ENCODE measurements at regions not wholly inside any gene's neighbourhood (a gene's known extent, or its start where the extent isn't known, plus 50 kb on each side); places are given as distances from the start of the nearest gene placed in this dataset.
"Not testable (repeated sequence)": the region's sequence is repeated elsewhere in the genome, so short reads cannot be mapped to it uniquely, and the experiment has no call there.

DNA sequence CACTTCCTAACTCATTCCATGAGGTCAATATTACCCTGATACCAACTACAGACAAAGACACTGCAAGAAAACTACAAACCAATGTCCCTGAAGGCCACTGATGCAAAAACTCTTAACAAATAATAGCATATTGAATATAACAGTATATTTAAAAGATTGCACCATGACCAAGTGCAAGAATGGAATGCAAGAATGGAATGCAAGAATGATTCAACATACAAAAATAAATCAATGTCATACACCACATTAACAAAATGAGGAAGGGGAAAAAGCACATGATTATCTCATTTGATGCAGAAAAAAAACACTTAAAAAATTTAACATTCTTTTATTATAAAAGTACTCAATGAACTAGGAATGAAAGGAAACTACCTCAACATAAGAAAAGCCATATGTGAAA lies 463.1 kb upstream of the NECTIN3 start:
- DNase-seq (ENCODE audit: low read depth in 2 of 2), result no peak

- DNase-seq (ENCODE audit: low read depth in 2 of 2), result no peak
Measured at GRCh38 chr3:110612045-110612444, 459.6 kb upstream of the NECTIN3 start.

- no peak for DNase-seq (ENCODE audit: low read depth in 2 of 2)
Measured at GRCh38 chr3:110614186-110614585, 457.4 kb upstream of the NECTIN3 start.

GRCh38 chr3:110615454-110615853 lies 456.2 kb upstream of the NECTIN3 start:
- DNase-seq (ENCODE audit: low read depth in 2 of 2), result no peak

- DNase-seq (ENCODE audit: low read depth in 2 of 2), result no peak
Measured at GRCh38 chr3:110618512-110619226, 452.9 kb upstream of the NECTIN3 start.

- DNase-seq (ENCODE audit: low read depth in 2 of 2), result no peak
Measured at GRCh38 chr3:110620118-110620517, 451.5 kb upstream of the NECTIN3 start.

DNA sequence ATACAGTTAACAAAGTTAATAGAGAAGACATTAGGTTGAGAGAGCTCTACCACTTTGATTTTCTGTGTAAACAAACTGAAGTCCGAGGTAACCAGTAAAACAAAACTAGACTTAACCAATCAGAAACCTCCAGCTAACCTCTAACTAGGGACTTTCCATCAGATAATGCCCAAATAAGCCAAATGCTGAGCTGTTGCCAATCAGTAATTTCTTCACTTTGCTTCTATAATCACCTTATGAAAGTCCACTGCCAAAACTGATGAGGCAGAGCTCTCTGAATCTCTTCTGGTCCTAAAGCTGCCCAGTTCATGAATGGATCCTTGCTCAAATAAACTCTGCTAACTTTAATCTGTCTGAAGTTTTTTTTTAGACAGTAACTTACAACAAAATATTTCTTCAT lies 448.0 kb upstream of the NECTIN3 start:
- DNase-seq (ENCODE audit: low read depth in 2 of 2), result no peak

GRCh38 chr3:110624576-110624975 lies 447.0 kb upstream of the NECTIN3 start:
- no peak for DNase-seq (ENCODE audit: low read depth in 2 of 2)

DNA sequence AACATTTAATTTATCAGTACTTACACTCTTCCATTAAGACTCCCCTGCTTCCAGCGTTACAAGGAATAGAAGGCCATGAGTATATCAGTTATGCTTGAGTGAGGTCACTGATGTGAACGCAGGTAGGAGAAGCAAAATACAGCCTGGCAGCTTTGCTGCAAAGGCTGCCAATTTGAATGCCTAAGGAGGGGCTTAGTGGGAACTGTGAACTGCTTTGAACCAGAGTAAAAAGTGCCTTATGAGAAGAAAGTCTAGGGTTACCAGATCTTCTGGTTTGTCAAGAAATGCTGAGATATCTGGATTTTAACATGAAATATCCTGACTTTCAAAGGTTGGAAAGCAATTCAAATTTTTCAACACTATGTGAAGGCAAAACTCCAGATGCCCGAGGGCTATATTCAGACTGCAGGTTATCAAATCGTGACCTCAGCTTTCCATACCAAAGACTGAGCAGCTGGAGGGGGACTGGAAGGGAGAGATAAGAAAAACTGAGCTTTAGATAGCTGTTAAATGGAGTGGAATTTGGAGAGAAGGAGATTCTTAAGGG lies 446.3 kb upstream of the NECTIN3 start:
- no peak for DNase-seq (ENCODE audit: low read depth in 2 of 2)

DNA sequence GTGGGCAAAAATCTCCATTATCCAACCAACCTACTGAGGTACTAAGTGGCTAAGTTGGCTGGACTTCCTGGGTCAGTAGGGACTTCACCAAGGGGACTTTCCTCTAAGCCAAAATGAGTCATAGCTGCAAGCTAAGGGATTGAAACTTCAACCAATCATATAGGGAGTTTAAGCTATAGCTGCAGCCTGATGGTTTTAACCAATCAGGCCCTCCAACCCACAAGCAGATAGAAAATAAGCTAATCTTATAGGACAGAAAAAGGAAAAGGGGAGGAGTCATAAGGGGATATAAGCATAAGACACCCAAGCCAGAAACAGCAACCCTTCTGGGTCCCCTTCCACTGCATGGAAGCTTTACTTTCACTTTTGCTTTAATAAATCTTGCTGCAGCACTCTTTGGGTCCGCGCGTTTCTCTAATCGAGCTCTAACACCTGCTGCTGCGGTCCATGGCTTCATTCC lies 444.9 kb upstream of the NECTIN3 start:
- DNase-seq (ENCODE audit: low read depth in 2 of 2), result not testable (repeated sequence)

DNA sequence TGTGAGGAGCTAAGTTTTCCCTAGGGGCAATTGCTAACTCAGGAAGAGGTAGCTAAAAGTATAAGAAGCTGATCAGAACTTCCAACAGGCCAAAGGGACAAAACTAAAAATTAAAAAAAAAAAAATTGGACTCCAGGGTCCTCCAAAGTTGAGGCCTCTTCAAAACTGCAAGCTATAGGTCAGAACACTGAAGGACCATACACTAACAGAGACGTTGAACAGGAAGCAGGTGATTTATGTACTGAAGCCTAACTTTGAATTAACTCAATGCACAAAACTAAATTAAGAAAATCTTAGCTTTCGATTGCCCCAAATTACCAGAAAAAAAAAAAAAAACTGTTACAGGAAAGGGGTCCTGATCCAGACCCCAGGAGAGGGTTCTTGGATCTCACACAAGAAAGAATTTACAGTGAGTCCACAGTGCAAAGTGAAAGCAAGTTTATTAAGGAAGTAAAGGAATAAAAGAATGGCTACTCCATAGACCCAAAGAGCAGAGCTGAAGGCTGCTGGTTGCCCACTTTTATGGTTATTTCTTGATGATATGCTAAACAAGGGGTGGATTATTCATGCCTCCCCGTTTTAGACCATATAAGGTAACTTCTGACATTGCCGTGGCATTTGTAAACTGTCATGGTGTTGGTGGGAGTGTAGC lies 442.8 kb upstream of the NECTIN3 start:
- DNase-seq (ENCODE audit: low read depth in 2 of 2), result no peak

DNA sequence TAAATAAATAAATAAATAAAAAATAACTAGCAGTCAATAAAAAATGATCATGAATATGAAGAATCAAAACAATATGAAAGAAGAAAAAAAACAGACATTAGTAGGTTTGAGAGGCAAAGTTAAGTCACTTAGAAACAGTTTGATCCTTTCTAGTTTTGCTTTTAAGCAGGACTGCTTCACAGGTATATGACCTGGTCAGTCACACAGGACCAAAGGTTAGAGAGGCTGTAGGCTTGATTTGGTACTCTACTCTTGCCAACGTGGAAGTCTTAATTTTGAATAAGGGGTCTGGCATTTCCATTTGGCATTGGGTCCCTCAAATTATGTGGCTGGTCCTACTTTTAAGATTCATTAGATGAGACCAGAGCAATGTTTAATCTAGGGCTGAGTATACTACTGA lies 441.7 kb upstream of the NECTIN3 start:
- no peak for DNase-seq (ENCODE audit: low read depth in 2 of 2)

- no peak for DNase-seq (ENCODE audit: low read depth in 2 of 2)
Measured at GRCh38 chr3:110644203-110644602, 427.4 kb upstream of the NECTIN3 start.

DNA sequence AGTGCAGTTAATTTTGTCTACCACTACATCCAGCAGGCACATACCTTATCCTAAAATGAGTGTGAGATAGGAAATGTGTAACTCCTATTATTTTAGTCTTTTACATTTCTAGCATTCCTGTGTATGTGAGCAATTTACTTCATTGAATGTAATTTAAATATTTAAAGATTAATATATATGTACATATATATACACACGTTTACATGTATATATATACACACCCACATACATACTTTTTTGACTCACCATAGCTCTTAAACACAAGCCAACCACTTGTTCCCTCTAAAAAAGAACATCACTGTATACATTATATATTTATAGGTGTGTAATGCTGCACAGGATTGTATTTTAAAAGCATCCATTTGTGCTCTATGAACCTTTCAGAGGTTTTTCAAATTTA lies 425.6 kb upstream of the NECTIN3 start:
- DNase-seq (ENCODE audit: low read depth in 2 of 2), result no peak

DNA sequence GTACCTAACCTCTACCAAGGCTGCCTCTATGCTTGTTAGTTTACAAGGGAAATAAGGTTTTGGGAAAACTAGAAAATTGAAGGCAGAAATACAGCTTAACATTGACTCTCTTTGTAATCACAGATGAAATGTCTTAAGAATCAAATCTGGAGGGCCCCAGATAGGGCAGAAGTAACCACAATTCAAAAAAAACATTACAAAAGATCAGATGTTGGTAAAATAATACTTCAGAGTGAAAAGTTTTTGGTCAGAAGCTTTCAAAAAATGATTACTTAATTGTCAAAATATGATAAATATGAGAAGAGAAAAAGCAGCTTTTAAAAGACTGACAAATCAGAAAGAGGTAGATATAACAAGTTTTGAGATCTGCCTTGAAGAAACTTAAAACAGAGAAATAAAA lies 425.1 kb upstream of the NECTIN3 start:
- no peak for DNase-seq (ENCODE audit: low read depth in 2 of 2)

- no peak for DNase-seq (ENCODE audit: low read depth in 2 of 2)
Measured at GRCh38 chr3:110647586-110647985, 424.0 kb upstream of the NECTIN3 start.

GRCh38 chr3:110650741-110651140 lies 420.9 kb upstream of the NECTIN3 start:
- no peak for DNase-seq (ENCODE audit: low read depth in 2 of 2)

- DNase-seq (ENCODE audit: low read depth in 2 of 2), result no peak
Measured at GRCh38 chr3:110654843-110655502, 416.6 kb upstream of the NECTIN3 start.

- no peak for DNase-seq (ENCODE audit: low read depth in 2 of 2)
Measured at GRCh38 chr3:110656394-110657025, 415.1 kb upstream of the NECTIN3 start.

DNA sequence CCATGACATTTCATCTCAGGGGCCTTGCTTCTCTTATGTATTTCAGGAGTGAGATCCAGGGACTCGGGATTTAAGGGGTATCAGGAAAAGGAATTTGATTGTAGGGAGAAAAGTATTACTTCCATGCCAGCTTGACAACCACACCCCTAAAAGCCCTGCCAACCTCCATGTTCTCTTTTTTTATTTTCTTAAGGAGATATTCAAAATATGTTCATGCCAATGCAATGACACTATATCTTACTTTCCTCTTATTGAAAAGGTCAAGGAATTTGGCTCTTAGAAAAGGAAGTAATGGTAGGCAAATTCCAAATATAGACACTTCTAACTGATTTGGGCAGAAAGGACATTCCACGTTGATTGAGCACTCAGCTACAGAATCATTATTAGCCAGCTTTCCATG lies 407.5 kb upstream of the NECTIN3 start:
- DNase-seq (ENCODE audit: low read depth in 2 of 2), result no peak

DNA sequence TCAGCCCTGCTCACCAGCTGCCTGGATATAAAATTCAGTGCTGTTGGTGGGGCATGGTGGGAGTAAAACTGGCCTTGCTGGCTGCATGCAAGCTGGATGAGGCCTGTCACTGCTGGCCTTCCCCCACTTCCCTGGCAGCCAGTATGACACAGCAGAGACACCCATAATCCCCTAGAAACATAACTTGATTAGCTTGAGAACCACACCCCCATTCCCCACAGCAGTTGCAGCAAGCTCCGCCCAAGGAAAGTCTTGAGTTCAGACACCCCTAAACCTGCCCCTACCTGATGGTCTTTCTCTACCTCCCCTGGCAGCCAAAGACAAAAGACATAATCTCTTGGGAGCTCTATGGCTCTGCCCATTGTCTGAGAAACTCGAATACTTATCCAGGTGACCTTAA lies 405.1 kb upstream of the NECTIN3 start:
- no peak for DNase-seq (ENCODE audit: low read depth in 2 of 2)

DNA sequence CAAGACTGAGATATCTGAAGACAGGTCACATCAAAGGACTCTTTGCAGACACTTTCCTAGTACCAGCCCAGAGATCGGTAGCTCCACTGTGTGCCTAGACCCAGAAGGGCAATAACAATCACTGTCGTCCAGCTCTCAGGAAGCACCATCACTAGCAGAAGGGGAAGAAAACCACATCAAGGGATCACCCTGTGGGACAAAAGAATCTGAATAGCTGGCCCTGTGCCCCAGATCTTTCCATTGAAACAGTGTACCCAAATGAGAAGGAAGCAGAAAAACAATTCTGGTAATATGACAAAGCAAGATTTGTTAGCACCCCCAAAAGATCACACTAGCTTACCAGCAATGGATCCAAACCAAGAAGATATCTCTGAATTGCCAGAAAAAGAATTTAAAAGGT lies 404.4 kb upstream of the NECTIN3 start:
- no peak for DNase-seq (ENCODE audit: low read depth in 2 of 2)

Data from stimulated activated CD8-positive, alpha-beta memory T cell treated with anti-CD3 and anti-CD28 coated beads, Interleukin-15, amount 100 ng/mL, for 4 hours (primary cell).